Parathyroid adenoma (tissue), 2 donors: ENCODE measurements at regions not wholly inside any gene's neighbourhood (a gene's known extent, or its start where the extent isn't known, plus 50 kb on each side); places are given as distances from the start of the nearest gene placed in this dataset.

ENCODE experiments used
- H2AFZ ChIP-seq: fragments of 300-600 bp; sonication (generic); one replicate; pipeline ENCODE4 v1.7.0; 2017; ENCODE audit warnings: antibody characterized with exemption, mild to moderate bottlenecking
- H3K27ac ChIP-seq: fragments of 300-600 bp; sonication (generic); one replicate; pipeline ENCODE4 v1.7.0; 2017
- H3K27me3 ChIP-seq: fragments of 300-600 bp; sonication (generic); one replicate; pipeline ENCODE4 v1.7.0; 2017; ENCODE audit warnings: low read length; ENCODE audit not compliant: control insufficient read depth, insufficient read depth
- H3K36me3 ChIP-seq: fragments of 300-600 bp; sonication (generic); one replicate; pipeline ENCODE4 v1.7.0; 2017; ENCODE audit warnings: low read length; ENCODE audit not compliant: control insufficient read depth, insufficient read depth
- H3K4me1 ChIP-seq: fragments of 300-600 bp; sonication (generic); one replicate; pipeline ENCODE4 v1.7.0; 2017; ENCODE audit warnings: control low read depth
- H3K4me2 ChIP-seq: fragments of 300-600 bp; sonication (generic); one replicate; pipeline ENCODE4 v1.7.0; 2017; ENCODE audit warnings: low read length
- H3K4me3 ChIP-seq: fragments of 300-600 bp; sonication (generic); one replicate; pipeline ENCODE4 v1.7.0; 2017; ENCODE audit warnings: low read depth, low read length
- H3K79me2 ChIP-seq: fragments of 300-600 bp; sonication (generic); one replicate; pipeline ENCODE4 v1.7.0; 2017; ENCODE audit warnings: control low read depth
- H3K9ac ChIP-seq: fragments of 300-600 bp; sonication (generic); one replicate; pipeline ENCODE4 v1.7.0; 2017; ENCODE audit warnings: mild to moderate bottlenecking
- H3K9me3 ChIP-seq: fragments of 300-600 bp; sonication (generic); one replicate; pipeline ENCODE4 v1.7.0; 2017; ENCODE audit warnings: low read length; ENCODE audit not compliant: control insufficient read depth
- TF ChIP-seq, protein P1 (sequence below): fragments of 300-600 bp; sonication (generic); IDR thresholded peaks from one replicate; pipeline ENCODE4 v1.7.0; 2017; ENCODE audit warnings: antibody characterized with exemption, mild to moderate bottlenecking
- donor health status: primary hyperparathyroidism.

DNA sequence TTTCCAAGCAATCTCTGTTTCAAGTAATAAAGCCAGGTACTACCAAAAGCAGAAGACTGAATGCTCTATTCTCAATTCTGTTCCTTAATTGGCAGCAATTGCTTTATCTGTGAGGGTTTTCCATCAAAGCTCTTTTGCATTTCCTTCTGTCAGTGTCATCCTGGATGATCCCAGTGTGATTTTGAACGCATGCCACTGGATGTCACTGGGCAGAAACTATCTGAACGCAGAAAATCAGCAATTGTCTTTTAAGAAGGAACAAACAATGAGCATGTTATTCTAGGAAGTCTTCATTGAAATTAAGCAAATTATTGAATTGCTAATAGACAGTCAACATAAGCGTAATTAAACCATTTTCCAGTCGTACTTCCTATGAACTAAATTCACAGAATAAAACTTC is 259.0 kb upstream of the REG3G start:
- H3K4me2 ChIP-seq, result no peak overlapping the region
- H3K36me3 ChIP-seq, result no peaks in the 10 kb centered on the region
- no peak overlapping the region for H3K27ac ChIP-seq
- no peak overlapping the region for H3K9ac ChIP-seq
- H3K27me3 ChIP-seq, result no peaks in the 10 kb centered on the region
- H3K4me1 ChIP-seq, result no peaks in the 10 kb centered on the region
- H3K79me2 ChIP-seq, result no peaks in the 10 kb centered on the region
- TF ChIP-seq, protein P1, sequence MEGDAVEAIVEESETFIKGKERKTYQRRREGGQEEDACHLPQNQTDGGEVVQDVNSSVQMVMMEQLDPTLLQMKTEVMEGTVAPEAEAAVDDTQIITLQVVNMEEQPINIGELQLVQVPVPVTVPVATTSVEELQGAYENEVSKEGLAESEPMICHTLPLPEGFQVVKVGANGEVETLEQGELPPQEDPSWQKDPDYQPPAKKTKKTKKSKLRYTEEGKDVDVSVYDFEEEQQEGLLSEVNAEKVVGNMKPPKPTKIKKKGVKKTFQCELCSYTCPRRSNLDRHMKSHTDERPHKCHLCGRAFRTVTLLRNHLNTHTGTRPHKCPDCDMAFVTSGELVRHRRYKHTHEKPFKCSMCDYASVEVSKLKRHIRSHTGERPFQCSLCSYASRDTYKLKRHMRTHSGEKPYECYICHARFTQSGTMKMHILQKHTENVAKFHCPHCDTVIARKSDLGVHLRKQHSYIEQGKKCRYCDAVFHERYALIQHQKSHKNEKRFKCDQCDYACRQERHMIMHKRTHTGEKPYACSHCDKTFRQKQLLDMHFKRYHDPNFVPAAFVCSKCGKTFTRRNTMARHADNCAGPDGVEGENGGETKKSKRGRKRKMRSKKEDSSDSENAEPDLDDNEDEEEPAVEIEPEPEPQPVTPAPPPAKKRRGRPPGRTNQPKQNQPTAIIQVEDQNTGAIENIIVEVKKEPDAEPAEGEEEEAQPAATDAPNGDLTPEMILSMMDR, result no peak
- no peak overlapping the region for H2AFZ ChIP-seq
- H3K4me3 ChIP-seq, result no peak overlapping the region
- H3K9me3 ChIP-seq, result no peaks in the 10 kb centered on the region

DNA sequence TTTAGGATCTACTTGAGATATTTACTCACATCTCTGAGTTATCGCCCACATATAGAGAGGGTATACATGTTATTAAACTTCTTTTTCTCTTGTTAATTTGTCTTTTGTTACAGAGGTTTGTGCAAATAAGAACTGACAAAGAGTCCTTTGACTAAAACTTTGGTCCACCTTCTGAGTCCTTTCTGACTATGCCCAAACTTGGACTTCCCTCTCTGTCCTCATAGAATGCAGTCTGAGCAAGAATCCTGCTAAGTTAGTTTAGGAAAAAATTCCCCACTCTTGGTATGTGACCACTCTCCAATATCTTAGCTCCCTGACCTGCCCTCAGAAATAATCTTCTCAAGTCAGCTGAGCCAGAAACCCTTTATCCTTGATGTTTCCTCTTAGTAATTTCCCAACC is 257.5 kb upstream of the REG3G start:
- H3K27ac ChIP-seq, result no peak overlapping the region
- H3K79me2 ChIP-seq, result no peaks in the 10 kb centered on the region
- no peak overlapping the region for H2AFZ ChIP-seq
- no peak overlapping the region for H3K4me2 ChIP-seq
- H3K36me3 ChIP-seq, result no peaks in the 10 kb centered on the region
- H3K27me3 ChIP-seq, result no peaks in the 10 kb centered on the region
- H3K4me3 ChIP-seq, result no peak overlapping the region
- H3K9me3 ChIP-seq, result no peaks in the 10 kb centered on the region
- no peak overlapping the region for H3K9ac ChIP-seq
- TF ChIP-seq, protein P1, result no peak
- H3K4me1 ChIP-seq, result no peaks in the 10 kb centered on the region

DNA sequence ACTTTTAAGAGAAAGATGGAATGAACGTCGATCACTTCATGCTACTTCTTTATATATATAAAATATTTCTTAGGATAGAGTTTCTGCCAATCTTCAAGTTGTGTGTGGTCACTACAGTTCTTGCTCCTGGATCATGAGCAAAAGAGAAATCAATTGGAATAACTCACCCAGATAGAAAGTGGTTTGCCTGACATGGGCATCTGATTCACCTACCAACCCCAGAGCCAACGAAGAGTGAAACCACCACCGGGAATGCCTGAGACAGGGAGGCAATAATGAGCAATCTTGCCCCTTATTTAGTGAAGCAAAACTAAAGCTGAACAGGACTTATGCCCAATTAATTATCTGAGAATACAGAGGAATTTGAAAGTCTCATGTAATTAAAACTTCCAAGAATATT is 250.2 kb upstream of the REG3G start:
- TF ChIP-seq, protein P1, result no peak
- Histone ChIP-seq H3K4me3 (no peak overlapping the region), H3K4me2 (no peak overlapping the region), H3K9ac (no peak overlapping the region), H3K9me3 (no peaks in the 10 kb centered on the region), H3K79me2 (no peaks in the 10 kb centered on the region), H3K36me3 (no peaks in the 10 kb centered on the region), H3K27ac (no peak overlapping the region), H3K4me1 (no peaks in the 10 kb centered on the region), H2AFZ (no peak overlapping the region), H3K27me3 (no peaks in the 10 kb centered on the region)

DNA sequence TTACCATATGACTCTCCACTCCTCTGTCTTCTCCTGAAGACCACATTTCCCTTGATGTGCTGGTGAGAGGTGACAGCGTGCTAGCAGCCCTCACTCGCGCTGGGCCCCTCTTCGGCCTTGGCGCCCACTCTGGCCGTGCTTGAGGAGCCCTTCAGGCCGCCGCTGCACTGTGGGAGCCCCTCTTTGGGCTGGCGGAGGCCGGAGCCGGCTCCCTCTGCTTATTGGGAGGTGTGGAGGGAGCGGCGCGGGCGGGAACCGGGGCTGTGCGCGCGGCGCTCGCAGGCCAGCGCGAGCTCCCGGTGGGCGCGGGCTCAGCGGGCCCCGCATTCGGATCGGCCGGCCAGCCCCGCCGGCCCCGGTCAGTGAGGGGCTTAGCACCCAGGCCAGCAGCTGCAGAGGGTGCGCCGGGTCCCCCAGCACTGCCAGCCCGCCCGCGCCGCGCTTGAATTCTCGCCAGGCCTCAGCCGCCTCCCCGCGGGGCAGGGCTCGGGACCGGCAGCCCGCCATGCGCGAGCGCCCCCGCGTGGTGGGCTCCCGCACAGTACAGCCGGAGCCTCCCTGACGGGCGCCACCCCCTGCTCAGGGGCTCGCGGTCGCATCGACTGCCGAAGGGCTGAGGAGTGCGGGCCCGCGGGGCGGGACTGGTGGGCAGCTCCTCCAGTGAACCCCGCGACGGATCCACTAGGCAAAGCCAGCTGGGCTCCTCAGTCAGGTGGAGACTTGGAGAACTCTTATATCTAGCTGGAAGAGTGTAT is 246.6 kb upstream of the REG3G start:
- Histone ChIP-seq H3K9ac (no peak overlapping the region), H3K27me3 (no peaks in the 10 kb centered on the region), H3K4me2 (no peak overlapping the region), H3K36me3 (no peaks in the 10 kb centered on the region), H3K27ac (no peak overlapping the region), H3K79me2 (no peaks in the 10 kb centered on the region), H3K4me1 (no peaks in the 10 kb centered on the region), H3K4me3 (no peak overlapping the region), H2AFZ (no peak overlapping the region), H3K9me3 (no peaks in the 10 kb centered on the region)
- TF ChIP-seq, protein P1, result no peak

DNA sequence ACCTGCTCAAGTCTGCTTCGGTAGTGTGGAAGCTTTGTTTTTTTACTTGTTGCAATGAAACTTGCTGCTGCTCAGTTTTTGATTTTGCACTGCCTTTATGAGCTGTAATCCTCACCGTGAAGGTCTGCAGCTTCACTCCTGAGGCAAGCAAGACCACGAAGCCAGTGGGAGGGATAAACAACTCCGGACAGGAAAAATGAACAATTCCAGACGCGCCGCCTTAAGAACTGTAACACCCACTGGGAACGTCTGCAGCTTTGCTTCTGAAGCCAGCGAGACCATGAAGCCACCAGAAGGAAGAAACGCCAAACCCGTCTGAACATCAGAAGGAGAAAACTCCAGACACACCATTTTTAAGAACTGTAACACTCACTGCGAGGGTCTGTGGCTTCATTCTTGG is 245.7 kb upstream of the REG3G start:
- Histone ChIP-seq H3K4me1 (no peaks in the 10 kb centered on the region), H3K4me2 (no peak overlapping the region), H2AFZ (no peak overlapping the region), H3K79me2 (no peaks in the 10 kb centered on the region), H3K27ac (no peak overlapping the region), H3K9me3 (no peaks in the 10 kb centered on the region), H3K36me3 (no peaks in the 10 kb centered on the region), H3K9ac (no peak overlapping the region), H3K4me3 (no peak overlapping the region), H3K27me3 (no peaks in the 10 kb centered on the region)
- TF ChIP-seq, protein P1, result no peak
